HG02981 (cell line): ENCODE measurements at regions not wholly inside any gene's neighbourhood (a gene's known extent, or its start where the extent isn't known, plus 50 kb on each side); places are given as distances from the start of the nearest gene placed in this dataset.
"Not testable (repeated sequence)": the region's sequence is repeated elsewhere in the genome, so short reads cannot be mapped to it uniquely, and the experiment has no call there.

Experiments
- ATAC-seq: cut with Tn5 transposase; IDR thresholded peaks from one replicate; pipeline ENCODE4 v1.9.1; 2021; ENCODE audit warnings: mild to moderate bottlenecking, moderate library complexity; ENCODE audit not compliant: unreplicated experiment

DNA sequence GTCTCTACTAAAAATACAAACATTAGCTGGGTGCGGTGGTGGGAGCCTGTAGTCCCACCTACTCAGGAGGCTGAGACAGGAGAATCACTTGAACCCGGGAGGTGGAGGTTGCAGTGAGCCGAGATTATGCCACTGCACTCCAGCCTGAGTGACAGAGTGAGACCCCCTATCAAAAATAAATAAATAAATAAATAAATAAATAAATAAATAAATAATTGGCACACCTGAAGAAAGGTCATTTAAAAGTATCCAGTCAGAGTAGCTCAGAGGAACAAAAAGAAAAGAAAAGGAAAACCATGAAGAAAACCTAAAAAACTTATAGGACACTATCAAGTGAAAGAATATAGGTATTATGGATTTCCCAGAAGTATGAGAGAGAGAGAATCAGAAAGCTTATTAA, 330.1 kb upstream of the AR start:
- ATAC-seq = not testable (repeated sequence)

DNA sequence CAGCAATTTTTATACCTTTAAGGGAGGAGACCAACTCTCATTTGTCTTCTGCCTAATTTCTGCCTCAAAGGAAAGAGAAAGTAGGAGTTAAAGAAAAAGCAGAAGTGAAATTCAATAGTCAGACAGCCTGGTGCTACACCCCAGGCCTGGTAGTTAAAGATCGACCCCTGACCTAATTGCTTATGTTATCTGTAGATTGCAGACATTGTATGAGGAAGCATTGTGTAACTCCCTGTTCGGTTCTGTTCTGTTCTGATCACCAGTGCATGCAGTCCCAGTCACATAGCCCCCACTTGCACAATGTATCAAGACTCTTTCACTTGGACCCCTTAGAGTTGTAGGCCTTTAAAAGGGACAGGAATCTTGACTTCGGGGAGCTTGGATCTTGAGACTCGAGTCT, 335.9 kb upstream of the AR start:
- no peak for ATAC-seq

GRCh38 chrX:67159437-67159836, 384.4 kb upstream of the AR start:
- ATAC-seq = no peak

DNA sequence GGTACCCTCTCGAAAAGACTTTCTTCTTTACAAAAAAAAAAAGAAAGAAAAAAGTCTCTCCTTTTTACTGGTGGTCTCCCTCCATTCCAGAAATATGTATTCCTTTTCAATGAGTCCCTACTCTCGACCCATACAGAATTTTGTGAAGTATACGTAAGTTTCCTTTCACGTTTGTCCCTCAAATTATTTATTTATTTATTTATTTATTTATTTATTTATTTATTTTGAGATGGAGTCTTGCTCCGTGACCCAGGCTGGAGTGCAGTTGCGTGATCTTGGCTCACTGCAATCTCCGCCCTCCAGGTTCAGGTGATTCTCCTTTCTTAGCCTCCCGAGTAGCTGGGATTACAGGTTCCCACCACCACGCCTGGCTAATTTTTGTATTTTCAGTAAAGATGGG, 429.2 kb upstream of the AR start:
- ATAC-seq = no peak

DNA sequence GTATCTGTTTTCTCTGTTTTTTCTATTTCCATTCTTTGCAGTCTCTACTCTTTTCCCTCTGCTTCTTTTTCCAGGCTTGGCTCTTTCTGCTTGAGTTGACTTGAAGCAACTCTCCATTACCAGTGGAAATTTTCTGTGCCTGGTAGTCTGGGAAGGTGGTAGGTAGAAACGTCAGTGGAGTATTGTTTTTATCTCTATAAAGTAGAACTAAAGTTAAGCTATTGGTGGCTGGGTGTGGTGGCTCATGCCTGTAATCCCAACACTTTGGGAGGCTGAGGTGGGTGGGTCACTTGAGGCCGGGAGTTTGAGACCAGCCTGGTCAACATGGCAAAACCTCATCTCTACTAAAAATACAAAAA, 438.1 kb upstream of the AR start:
- no peak for ATAC-seq

DNA sequence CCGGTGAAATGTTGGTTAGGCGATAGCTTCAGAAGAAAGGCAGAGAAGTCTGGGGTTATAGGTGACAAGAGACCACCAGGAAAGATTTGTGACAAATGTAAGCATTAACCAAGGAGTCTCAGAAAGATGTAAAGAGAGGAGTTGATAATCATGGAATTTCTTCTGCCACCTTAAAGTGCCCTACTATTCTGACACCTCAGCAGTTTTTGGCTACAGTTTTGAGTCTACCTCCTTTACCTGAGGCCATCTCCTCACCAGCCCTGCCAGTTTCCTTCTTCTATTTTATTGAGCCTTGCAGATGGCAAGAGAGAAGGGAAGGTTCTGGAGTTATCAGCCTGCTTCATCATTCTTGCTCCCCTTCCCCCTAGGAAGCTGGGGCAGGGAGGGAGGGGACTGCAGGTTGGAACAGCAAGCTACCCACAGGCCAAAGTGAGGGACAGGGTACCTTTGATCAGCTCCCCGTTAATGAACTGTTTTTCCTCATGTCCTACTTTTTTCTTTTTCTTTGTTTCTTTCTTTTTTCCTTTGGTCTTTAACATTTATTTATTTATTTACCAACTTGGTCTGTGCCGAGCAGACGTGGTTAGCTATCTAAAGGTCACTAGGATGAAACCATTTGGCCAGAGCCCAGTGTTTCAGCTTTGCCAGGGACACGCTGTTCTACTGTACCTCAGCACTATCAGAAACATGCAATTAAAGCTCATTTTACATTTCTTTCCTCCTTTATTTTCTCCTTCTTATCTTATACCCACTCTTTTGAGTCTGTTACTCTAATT, 438.7 kb upstream of the AR start:
- no peak for ATAC-seq

DNA sequence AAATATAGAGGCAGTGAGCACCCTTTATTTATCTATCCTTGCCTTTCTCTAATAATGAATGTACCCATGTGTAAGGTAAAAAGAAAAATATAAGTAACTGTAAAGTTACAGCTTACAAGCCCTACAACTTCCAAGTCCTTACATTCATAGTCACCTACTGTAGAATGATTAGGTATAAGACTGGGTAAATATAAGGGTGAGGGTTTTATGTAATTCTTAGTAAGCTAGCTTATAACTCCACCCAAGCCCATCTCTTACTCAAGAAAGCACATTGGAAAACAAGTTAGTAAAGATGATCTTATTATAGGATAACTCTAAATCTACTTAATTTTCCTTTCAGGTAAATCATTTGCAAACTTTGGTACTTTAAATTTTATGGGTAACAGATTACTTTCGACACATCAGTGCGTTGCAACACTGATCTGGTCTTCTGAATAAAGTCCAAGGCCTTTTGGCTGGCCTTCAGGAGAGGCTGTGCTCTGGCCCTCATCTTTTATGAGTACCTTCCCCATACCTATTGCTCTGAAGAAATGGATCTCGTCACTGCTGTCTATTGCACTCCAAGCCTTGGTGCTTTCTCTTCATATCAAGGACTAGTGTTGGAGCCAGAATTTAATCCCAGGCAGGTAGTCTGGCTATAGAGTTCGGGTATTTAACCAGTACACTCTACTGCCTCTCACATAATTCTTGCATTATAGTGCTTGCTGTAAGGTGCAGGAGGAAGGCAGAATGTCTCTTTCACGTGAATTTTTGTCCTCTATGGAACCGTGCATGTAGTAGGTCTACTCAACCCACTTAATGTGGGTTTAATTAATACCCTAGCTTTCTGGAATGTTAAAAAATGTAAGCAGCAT, 443.6 kb upstream of the AR start:
- no peak for ATAC-seq

DNA sequence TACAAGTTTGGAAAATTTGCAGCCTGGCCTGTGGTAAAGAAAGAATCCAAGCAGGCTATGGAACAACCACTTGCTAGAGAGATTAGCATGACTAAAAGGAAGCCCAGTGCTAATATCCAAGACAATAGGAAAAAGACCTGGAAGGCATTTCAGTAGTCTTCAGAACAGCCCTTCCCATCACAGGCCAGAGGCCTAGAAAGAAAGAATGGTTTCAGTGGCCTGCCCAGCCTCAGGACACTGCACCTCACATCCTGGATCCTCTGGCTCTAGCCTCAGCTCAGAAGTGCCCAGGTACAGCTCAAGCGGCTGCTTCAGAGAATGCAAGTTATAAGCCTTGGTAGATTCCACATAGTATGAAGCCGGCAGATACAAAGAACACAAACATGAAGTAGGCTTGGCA, 449.8 kb upstream of the AR start:
- ATAC-seq = no peak

DNA sequence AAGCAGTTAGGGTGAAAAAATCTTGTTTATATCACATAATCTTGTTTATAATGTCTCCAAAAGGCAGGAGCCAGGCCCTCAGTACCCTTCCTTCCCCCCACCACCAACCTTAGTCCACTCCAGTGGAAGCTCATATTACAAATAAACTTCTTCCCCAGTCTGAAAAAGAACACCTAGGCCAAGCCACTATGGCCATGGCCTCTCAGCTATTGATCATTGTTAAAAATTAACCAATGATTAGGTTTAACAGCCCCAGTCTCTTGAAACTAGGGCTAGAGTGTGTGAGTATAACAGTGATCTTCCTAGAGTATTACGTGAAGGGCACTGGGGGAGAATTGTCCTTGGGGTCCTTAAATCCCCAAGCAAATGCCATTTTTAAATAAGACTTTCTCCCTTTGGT, 411.9 kb upstream of the EDA2R start:
- no peak for ATAC-seq

- ATAC-seq = no peak
Measured at GRCh38 chrX:67044866-67045265, 406.0 kb upstream of the EDA2R start.

GRCh38 chrX:67044029-67044653, 405.3 kb upstream of the EDA2R start:
- ATAC-seq = no peak

DNA sequence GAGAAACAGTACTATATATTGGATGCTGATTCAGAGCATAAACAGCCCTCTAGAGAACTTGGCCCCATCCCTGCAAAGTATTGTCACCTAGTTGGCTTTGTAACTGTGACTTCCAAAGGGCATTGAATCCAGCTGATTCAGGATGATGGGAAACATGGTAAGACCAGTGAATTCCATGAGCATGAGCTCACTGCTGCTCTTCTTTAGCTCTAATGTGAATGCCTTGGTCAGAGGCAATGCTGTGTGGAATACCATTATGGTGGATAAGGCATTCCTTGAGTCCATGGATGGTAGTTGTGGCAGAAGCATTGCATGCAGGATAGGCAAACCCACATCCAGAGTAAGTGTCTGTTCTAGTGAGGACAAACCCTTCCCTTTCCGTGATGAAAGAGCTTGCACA, 365.6 kb upstream of the EDA2R start:
- no peak for ATAC-seq

DNA sequence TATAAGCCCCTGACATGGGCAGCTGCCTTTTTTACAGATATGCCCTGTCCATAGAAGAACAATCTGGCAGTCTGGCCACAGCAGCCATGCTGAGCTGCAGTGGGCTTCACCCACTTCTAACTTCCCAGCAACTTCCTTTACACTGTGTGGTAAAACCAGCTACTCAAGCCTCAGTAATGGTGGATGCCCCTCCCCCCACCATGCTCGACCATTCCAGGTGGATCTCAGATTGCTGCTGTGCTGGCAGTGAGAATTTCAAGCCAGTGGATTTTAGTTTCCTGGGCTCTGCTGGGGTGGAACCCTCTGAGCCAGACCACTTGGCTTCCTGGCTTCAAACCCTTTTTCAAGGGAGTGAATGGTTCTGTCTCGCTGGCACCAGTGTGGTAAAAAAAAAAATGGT, 355.9 kb upstream of the EDA2R start:
- ATAC-seq = no peak

- not testable (repeated sequence) for ATAC-seq
Measured at GRCh38 chrX:66992077-66992476, 353.2 kb upstream of the EDA2R start.

GRCh38 chrX:66988331-66988730, 349.5 kb upstream of the EDA2R start:
- no peak for ATAC-seq

DNA sequence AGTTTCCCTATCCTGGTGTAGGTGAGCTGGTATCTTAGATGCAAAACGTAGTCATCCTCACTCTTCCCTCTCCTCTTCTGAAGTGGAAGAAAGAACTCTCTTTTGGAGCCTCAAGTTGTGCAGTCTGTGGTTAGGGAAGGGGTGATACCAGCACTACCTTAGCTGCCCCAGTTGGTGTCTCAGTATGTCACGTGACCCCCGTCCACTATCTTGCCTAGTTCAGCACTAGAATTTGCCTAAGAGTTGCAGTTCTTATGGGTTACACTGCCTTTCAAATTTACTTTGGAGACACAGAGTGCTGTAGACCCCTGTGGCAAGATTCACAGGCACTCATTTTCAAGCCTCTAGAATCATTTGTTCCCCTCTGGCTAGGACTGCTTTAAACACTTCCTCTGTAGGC, 322.8 kb upstream of the EDA2R start:
- no peak for ATAC-seq

DNA sequence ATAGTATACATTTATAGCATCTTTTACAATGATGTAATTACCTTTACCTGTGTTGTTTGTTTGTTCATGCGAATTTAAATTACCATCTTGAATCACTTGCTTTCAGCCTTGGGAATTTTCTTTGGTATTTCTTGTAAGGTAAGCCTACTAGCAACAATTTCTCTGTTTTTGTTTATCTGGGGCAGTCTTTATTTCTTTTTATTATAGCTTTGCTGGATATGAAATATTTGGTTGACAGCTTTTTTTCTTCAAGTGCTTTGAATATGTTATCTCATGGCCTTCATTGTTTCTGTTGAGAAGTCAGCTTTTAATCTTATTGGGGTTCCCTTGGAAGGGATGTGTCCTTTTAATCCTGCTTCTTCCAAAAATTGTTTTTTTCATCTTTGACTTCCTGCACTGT, 292.8 kb upstream of the EDA2R start:
- ATAC-seq = no peak

DNA sequence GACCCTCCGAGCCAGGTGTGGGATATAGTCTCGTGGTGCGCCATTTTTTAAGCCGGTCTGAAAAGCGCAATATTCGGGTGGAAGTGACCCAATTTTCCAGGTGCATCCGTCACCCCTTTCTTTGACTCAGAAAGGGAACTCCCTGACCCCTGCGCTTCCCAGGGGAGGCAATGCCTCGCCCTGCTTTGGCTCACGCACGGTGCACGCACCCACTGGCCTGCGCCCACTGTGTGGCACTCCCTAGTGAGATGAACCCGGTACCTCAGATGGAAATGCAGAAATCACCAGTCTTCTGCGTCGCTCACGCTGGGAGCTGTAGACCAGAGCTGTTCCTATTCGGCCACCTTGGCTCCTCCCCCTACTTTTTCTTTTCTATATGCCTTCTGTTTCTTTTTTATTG, 291.6 kb upstream of the EDA2R start:
- ATAC-seq = not testable (repeated sequence)

GRCh38 chrX:66920296-66920695, 281.4 kb upstream of the EDA2R start:
- ATAC-seq = no peak

DNA sequence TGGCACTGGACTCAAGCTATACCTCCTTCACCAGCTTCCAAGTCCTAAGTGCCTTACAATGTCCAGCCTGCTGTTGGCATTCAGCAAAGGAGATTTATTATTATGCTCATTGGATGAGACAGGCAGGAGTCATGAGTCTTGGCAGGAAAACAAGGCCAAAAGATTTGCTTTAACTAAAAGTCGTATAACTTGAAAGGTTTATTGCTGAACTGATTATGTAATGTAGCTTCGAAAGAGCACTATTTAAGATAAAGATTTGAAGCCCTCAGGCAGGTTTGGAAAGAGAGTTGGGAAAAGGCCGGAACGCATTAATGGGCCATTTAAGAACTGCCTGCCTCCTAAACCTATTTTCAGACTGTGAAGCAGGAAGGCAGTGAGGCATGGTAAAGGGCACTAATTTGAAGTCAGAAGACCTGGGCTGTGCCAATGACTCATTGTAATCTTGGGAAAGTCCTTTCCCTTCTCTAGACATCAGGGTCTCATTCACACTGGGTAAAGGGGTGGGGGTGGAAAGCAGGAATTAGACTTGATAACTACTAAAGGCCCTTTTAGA, 280.5 kb upstream of the EDA2R start:
- no peak for ATAC-seq

GRCh38 chrX:66918511-66918910, 279.6 kb upstream of the EDA2R start:
- no peak for ATAC-seq

- no peak for ATAC-seq
Measured at GRCh38 chrX:66915893-66916292, 277.0 kb upstream of the EDA2R start.
